ENCODE measurements at regions not wholly inside any gene's neighbourhood (a gene's known extent, or its start where the extent isn't known, plus 50 kb on each side); places are given as distances from the start of the nearest gene placed in this dataset.

- Histone ChIP-seq H3K4me1 (replicated peaks in 1 of 4; ENCODE audit: control insufficient read depth in 3 of 4, insufficient read depth in 4 of 4, low read length in 3 of 4) (no peaks in the 10 kb centered on the region), H3K27me3 (replicated peaks in 1 of 4; ENCODE audit: control insufficient read depth in 3 of 4, extremely low read depth in 1 of 4, insufficient read depth in 3 of 4, low read length in 3 of 4) (peaks cover 0 to 1% (median 0%) of the 10 kb centered on the region in 4 experiments; a peak in 1 of 7 replicates), H2AFZ (ENCODE audit: low read length) (no peak overlapping the region), H4K20me1 (replicated peaks in 1 of 2; ENCODE audit: control insufficient read depth in 1 of 2, insufficient read depth in 2 of 2, low read length in 2 of 2) (no peaks in the 10 kb centered on the region), H3K79me1 (ENCODE audit: low read depth, low read length) (no peaks in the 10 kb centered on the region), H2AK5ac (ENCODE audit: low read depth, low read length) (no peak overlapping the region), H4K8ac (ENCODE audit: extremely low read depth, insufficient read depth, low read length) (no peak overlapping the region), H2BK20ac (ENCODE audit: low read length) (no peak overlapping the region), H2BK12ac (ENCODE audit: low read depth, low read length) (no peak overlapping the region), H4K91ac (replicated peaks; ENCODE audit: insufficient read length, low read length) (no peak overlapping the region), H3K9me3 (ENCODE audit: insufficient read depth in 2 of 2, low read depth in 1 of 2, low read length in 1 of 2) (no peaks in the 10 kb centered on the region), H3K27ac (ENCODE audit: low read depth, low read length) (no peak overlapping the region), H3K23me2 (ENCODE audit: low read depth, low read length) (no peaks in the 10 kb centered on the region), H2BK5ac (ENCODE audit: low read depth, low read length) (no peak overlapping the region), H2BK15ac (ENCODE audit: low read length) (no peak overlapping the region), H2BK120ac (replicated peaks; ENCODE audit: low read depth, low read length) (no peak overlapping the region), H3K23ac (ENCODE audit: insufficient read length) (no peak overlapping the region), H3K4me3 (ENCODE audit: extremely low read depth in 1 of 4, insufficient read depth in 2 of 4, low read depth in 3 of 4, low read length in 4 of 4) (no peak overlapping the region), H3K18ac (ENCODE audit: extremely low read depth, low read length) (no peak overlapping the region), H3K56ac (replicated peaks; ENCODE audit: insufficient read length, low read depth, low read length) (no peak overlapping the region), H3K4ac (replicated peaks; ENCODE audit: insufficient read length, low read depth, low read length) (no peak overlapping the region), H4K5ac (ENCODE audit: insufficient read length, low read depth, low read length) (no peak overlapping the region), H3K36me3 (ENCODE audit: control insufficient read depth in 2 of 4, insufficient read depth in 4 of 4, low read length in 3 of 4) (no peaks in the 10 kb centered on the region), H3K79me2 (ENCODE audit: control insufficient read depth in 1 of 2, insufficient read depth in 2 of 2, low read length in 2 of 2) (no peaks in the 10 kb centered on the region), H3K14ac (ENCODE audit: insufficient read length) (no peak overlapping the region), H3K4me2 (ENCODE audit: insufficient read depth in 1 of 2, low read depth in 2 of 2, low read length in 2 of 2) (no peak overlapping the region), H3K9ac (replicated peaks in 1 of 4; ENCODE audit: extremely low read depth in 1 of 4, low read depth in 3 of 4, low read length in 3 of 4) (no peak overlapping the region)
- ChIA-PET CTCF (ENCODE audit: partially characterized antibody) (interaction anchor here (1.0 to 1.2 kb wide), 2 partner anchors 9 to 56 kb away, joined by 3 to 4 read pairs; no protein-coding TSS in a partner anchor), POLR2A (ENCODE audit: partially characterized antibody) (no interaction called here)
- whole genome bisulfite sequencing, 2 experiments (ENCODE audit: extremely low coverage in 1 of 2, insufficient coverage in 1 of 2, insufficient read length in 1 of 2, insufficient replicate concordance in 2 of 2, low coverage in 1 of 2, low lambda C conversion rate in 2 of 2, missing lambda C conversion rate in 1 of 2) = 87% methylated on average over 3 of the region's 3 CpGs; no CpG with 5 or more reads in 1 of the 2 experiments
- no peak for DNase-seq (ENCODE audit: low read depth in 1 of 2, low spot score in 2 of 2)
- no peak for FAIRE-seq
- no peak for TF ChIP-seq JUND (IDR thresholded peaks at IDR 0.05; ENCODE audit: low read length)
- no peak for TF ChIP-seq CBX8 (IDR thresholded peaks at IDR 0.05; ENCODE audit: borderline replicate concordance, low read depth, low read length)
- TF ChIP-seq CBX5 (IDR thresholded peaks at IDR 0.05; ENCODE audit: low read depth, low read length) = no peak
- no peak for TF ChIP-seq TBP (IDR thresholded peaks at IDR 0.05; ENCODE audit: low read depth, low read length)
- no peak for TF ChIP-seq JUN (IDR thresholded peaks at IDR 0.05; ENCODE audit: low read depth, low read length)
- no peak for TF ChIP-seq ASH2L (IDR thresholded peaks at IDR 0.05; ENCODE audit: low read length)
- TF ChIP-seq SP2 (IDR thresholded peaks at IDR 0.05; ENCODE audit: low read length) = no peak
- no peak for TF ChIP-seq YY1 (IDR thresholded peaks at IDR 0.05; ENCODE audit: low read depth, low read length)
- no peak for TF ChIP-seq KDM4A (IDR thresholded peaks at IDR 0.05; ENCODE audit: low read depth, low read length, severe bottlenecking)
- no peak for TF ChIP-seq SIRT6 (IDR thresholded peaks at IDR 0.05; ENCODE audit: low read length)
- no peak for TF ChIP-seq CREB1 (IDR thresholded peaks at IDR 0.05)
- TF ChIP-seq RAD21 (IDR thresholded peaks at IDR 0.05 in 1 of 2, conservative IDR thresholded peaks at IDR 0.05 in 1 of 2; ENCODE audit: low read depth in 2 of 2, low read length in 2 of 2) = no peak
- no peak for TF ChIP-seq CTCF (IDR thresholded peaks at IDR 0.05; ENCODE audit: control extremely low read depth in 1 of 3, insufficient read depth in 1 of 3, low read depth in 1 of 3, low read length in 3 of 3)
These were observed 94.4 kb downstream of the FAM181B start for GRCh38 chr11:82639251-82639650.

Data from H1 (cell line).